BE2C (cell line): ENCODE measurements at regions not wholly inside any gene's neighbourhood (a gene's known extent, or its start where the extent isn't known, plus 50 kb on each side); places are given as distances from the start of the nearest gene placed in this dataset.

Experiments used
- DNase-seq: peaks from one replicate; pipeline ENCODE4 v3.0.0-alpha.2; 2020
- H3K27me3 ChIP-seq: fragments of 250-450 bp; sonication (Bioruptor Pico); 2 replicates; pipeline ENCODE4 v1.5.1; 2020; ENCODE audit warnings: mild to moderate bottlenecking
- H3K36me3 ChIP-seq: fragments of 250-450 bp; sonication (Bioruptor Pico); 2 replicates; pipeline ENCODE4 v1.5.1; 2020; ENCODE audit warnings: mild to moderate bottlenecking
- H3K4me1 ChIP-seq: fragments of 250-450 bp; sonication (Bioruptor Pico); 2 replicates; pipeline ENCODE4 v1.5.1; 2020
- H3K4me3 ChIP-seq: 2 replicates; pipeline ENCODE4 v1.5.1; 2011; ENCODE audit warnings: low read depth, low read length
- H3K9me3 ChIP-seq: fragments of 250-450 bp; sonication (Bioruptor Pico); 2 replicates; pipeline ENCODE4 v1.5.1; 2020
- CTCF ChIP-seq: IDR thresholded peaks from 2 replicates; pipeline ENCODE4 v1.5.1; 2012; ENCODE audit warnings: mild to moderate bottlenecking, low read depth, low read length

- H3K27me3 ChIP-seq: no peaks in the 10 kb centered on the region
- no peak overlapping the region for H3K4me3 ChIP-seq
- 0 out of 2 replicates have a peak, but pooled peaks cover under 1% of the 10 kb centered on the region for H3K4me1 ChIP-seq
- no peak for TF ChIP-seq CTCF
- H3K9me3 ChIP-seq: no peaks in the 10 kb centered on the region
- no peaks in the 10 kb centered on the region for H3K36me3 ChIP-seq
- DNase-seq: no peak
Observed at GRCh38 chr13:107360010-107360409, 792.1 kb upstream of the ARGLU1 start.

- no peaks in the 10 kb centered on the region for H3K27me3 ChIP-seq
- DNase-seq: no peak
- no peak overlapping the region for H3K4me3 ChIP-seq
- no peaks in the 10 kb centered on the region for H3K4me1 ChIP-seq
- no peak for TF ChIP-seq CTCF
- no peaks in the 10 kb centered on the region for H3K9me3 ChIP-seq
- H3K36me3 ChIP-seq: no peaks in the 10 kb centered on the region
Observed at GRCh38 chr13:107358866-107359265, 790.9 kb upstream of the ARGLU1 start.

- peak; percentile 37 for DNase-seq
- H3K36me3 ChIP-seq: no peaks in the 10 kb centered on the region
- peak overlapping the region; percentile 41 for H3K4me3 ChIP-seq
- no peaks in the 10 kb centered on the region for H3K9me3 ChIP-seq
- no peaks in the 10 kb centered on the region for H3K27me3 ChIP-seq
- peaks cover 21% of the 10 kb centered on the region for H3K4me1 ChIP-seq
- TF ChIP-seq CTCF: no peak
Observed at GRCh38 chr13:107351305-107351704, 783.4 kb upstream of the ARGLU1 start.

GRCh38 chr13:107348925-107349324 lies 781.0 kb upstream of the ARGLU1 start:
- DNase-seq: no peak
- Histone ChIP-seq H3K36me3 (no peaks in the 10 kb centered on the region), H3K9me3 (no peaks in the 10 kb centered on the region), H3K4me1 (peaks cover 23% of the 10 kb centered on the region), H3K27me3 (no peaks in the 10 kb centered on the region), H3K4me3 (no peak overlapping the region)
- TF ChIP-seq CTCF: no peak

GRCh38 chr13:107348471-107348870 lies 780.5 kb upstream of the ARGLU1 start:
- TF ChIP-seq CTCF: no peak
- H3K36me3 ChIP-seq: no peaks in the 10 kb centered on the region
- no peak for DNase-seq

GRCh38 chr13:107347641-107348369 lies 779.9 kb upstream of the ARGLU1 start:
- Histone ChIP-seq H3K36me3 (no peaks in the 10 kb centered on the region), H3K4me3 (no peak overlapping the region), H3K9me3 (peaks cover 3% of the 10 kb centered on the region; the same call in 1 of the 2 replicates), H3K4me1 (peaks cover 23% of the 10 kb centered on the region), H3K27me3 (no peaks in the 10 kb centered on the region)
- no peak for TF ChIP-seq CTCF
- no peak for DNase-seq

More at GRCh38 chr13:107348471-107348870, 780.5 kb upstream of the ARGLU1 start:
- H3K27me3 ChIP-seq: no peaks in the 10 kb centered on the region
- no peak overlapping the region for H3K4me3 ChIP-seq
- peaks cover under 1% of the 10 kb centered on the region; the same call in 1 of the 2 replicates for H3K9me3 ChIP-seq
- H3K4me1 ChIP-seq: peaks cover 23% of the 10 kb centered on the region
